HEK293T (cell line): ENCODE measurements at regions not wholly inside any gene's neighbourhood (a gene's known extent, or its start where the extent isn't known, plus 50 kb on each side); places are given as distances from the start of the nearest gene placed in this dataset.

Experiments
- FOXK2 ChIP-seq: fragments of 450-650 bp; IDR thresholded peaks from 2 replicates; pipeline ENCODE4 v1.6.1; 2016; ENCODE audit warnings: mild to moderate bottlenecking
- FOXM1 ChIP-seq: fragments of 450-650 bp; IDR thresholded peaks from 2 replicates; pipeline ENCODE4 v1.6.1; 2017; ENCODE audit warnings: mild to moderate bottlenecking, borderline replicate concordance
- L3MBTL2 ChIP-seq: fragments of 450-650 bp; conservative IDR thresholded peaks from 2 replicates; pipeline ENCODE4 v1.6.1; 2016; ENCODE audit warnings: mild to moderate bottlenecking
- SP1 ChIP-seq: fragments of 450-650 bp; IDR thresholded peaks from 2 replicates; pipeline ENCODE4 v1.6.1; 2017
- TARDBP ChIP-seq: fragments of 450-650 bp; IDR thresholded peaks from 2 replicates; pipeline ENCODE4 v1.6.1; 2016
- TF ChIP-seq, protein P1 (sequence below): fragments of 450-650 bp; IDR thresholded peaks from 2 replicates; pipeline ENCODE4 v1.6.1; 2016

DNA sequence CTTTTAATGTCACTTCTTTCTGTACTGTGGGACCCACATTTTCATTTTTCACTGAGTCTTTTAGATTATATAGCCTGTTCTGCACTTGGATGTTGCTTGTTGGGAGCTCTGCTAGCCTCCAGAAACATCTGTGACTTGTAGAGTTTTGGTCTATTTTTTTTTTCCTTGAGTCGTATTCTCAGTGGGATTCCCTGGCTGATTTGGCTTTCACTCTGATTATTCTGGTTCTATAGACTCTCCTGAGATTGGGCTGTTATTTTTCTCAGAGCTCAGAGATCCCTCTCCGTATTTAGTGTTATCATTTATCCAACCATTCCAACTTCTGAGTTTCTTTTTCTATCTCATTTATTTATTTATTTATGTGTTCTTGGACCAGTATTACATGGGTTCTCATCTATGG, 339.3 kb downstream of the FAM170A start:
- TF ChIP-seq, protein P1, sequence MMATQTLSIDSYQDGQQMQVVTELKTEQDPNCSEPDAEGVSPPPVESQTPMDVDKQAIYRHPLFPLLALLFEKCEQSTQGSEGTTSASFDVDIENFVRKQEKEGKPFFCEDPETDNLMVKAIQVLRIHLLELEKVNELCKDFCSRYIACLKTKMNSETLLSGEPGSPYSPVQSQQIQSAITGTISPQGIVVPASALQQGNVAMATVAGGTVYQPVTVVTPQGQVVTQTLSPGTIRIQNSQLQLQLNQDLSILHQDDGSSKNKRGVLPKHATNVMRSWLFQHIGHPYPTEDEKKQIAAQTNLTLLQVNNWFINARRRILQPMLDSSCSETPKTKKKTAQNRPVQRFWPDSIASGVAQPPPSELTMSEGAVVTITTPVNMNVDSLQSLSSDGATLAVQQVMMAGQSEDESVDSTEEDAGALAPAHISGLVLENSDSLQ = no peak
- TF ChIP-seq SP1 (no peak), L3MBTL2 (no peak), FOXK2 (no peak), TARDBP (no peak), FOXM1 (no peak)
